GM19035 (cell line): ENCODE measurements at regions not wholly inside any gene's neighbourhood (a gene's known extent, or its start where the extent isn't known, plus 50 kb on each side); places are given as distances from the start of the nearest gene placed in this dataset.

Experiments
- ATAC-seq: cut with Tn5 transposase; IDR thresholded peaks from one replicate; pipeline ENCODE4 v1.9.1; 2021; ENCODE audit not compliant: unreplicated experiment

DNA sequence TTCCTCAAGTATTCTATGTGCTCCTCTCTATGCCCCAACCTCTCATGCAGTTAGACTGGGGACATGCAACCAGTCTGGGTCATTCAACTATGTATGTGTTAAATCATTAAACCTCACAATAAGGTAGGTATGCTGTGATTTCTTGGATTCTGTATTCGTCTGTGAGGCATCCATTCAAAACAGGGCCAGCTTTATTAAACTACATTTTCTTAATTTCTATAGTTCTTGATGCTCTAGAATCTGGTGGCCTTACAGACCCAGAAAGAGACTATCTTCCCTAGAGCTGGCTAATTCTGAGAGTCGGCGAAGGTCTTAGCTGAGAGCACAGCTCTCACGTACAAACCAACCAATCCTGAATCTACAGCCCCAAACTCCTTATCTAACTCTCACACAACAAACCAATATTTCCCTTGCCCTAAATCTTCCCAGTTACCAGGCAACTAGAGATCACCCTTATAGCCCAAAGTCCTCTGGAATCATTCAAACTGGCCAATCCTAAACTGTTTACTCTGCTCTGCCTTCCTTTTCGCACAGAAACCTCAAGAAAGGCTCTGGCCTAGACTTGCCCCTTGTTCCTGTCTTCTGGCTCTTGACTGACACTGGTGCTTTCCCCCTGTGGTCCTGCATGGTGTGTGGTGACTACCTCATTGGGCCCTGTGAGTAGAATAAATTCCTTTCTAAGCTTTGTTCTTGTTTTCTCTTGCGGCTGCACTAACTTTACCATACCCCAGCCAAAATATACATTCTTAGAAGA, 203.5 kb upstream of the TET2 start:
- ATAC-seq: no peak

- ATAC-seq: no peak
These were observed 202.1 kb upstream of the TET2 start for GRCh38 chr4:104944596-104944995.

DNA sequence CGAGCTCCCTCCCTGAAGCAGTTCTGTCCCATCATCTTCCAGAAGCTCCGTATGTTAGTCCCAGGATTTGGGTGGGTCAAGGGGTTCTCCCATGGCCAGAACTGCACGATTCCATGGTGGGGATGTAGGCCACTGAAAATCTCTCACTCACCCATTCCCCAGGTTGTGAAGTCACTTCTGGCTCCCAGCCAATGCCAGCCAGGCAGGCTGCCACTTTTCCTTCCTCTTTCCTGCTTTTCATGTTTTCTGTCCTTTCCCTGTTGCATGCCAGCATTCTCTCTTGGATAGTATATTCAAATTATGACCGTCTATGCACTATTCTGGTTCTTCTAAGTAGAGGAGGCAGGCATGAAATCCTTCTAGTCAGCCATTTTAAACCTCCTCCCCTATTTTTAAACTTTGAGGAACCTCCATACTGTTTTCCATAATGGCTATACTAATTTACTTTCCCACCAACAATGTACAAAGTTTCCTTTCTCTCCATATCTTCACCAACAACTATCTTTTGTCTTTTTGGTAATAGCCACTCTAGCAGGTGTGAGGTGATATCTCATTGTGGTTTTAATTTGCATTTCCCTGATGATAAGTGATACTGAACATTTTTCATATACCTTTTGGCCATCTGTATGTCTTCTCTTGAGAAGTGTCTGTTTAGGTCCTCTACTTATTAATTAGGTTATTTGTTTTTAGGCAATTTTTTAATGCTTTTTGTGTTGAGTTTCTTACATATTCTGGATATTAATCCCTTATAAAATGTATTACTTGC, 182.1 kb upstream of the TET2 start:
- peak; percentile 34 for ATAC-seq

DNA sequence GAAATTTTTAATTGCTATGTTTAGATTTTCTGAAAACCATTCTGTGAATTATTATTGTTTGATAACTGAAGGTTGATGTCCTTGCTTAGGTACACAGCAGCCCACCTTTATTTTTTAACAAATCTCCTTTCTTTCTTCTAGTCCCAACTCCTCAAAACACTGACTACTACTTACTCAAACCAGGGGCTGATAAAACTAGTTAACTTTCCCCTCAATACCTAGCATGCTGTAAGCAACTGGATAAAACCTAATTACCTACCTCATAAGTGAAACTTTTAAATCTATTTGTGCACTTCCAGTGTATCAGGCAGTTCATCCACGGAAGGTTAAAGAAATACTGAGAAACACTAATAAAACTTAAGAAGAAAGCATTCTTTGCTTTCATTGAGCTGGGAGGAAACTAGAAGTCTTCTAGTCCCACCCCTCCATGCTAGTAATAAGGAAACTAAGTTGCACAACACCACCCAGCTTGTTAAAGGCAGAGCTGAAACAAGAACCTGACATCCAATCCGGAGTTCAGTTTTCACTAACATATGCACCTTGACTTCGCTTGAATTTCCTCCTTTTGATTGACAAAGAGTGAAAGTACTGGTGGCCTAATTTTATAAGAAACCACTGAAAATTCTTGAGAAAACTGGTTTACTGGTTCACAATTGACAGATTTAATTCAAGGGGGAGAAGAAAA, 180.2 kb upstream of the TET2 start:
- ATAC-seq: peak; percentile 96

DNA sequence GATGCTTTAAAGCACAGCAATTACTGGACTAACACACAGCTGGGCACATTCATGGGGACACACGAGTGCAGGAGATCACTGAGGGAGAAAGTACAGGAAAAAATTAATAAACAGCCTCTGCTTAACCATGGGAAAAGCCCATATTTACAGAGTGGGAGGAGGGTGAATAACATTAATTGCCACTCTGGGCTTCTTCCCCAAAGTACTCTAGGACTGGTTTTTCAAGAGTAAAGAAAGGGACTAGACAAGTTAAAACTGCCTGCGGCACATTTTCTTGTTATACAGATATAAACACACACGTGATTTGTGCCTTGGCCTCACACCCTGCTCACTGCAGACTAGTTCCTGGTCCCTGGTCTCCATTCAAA, 179.7 kb upstream of the TET2 start:
- peak; percentile 21 for ATAC-seq

DNA sequence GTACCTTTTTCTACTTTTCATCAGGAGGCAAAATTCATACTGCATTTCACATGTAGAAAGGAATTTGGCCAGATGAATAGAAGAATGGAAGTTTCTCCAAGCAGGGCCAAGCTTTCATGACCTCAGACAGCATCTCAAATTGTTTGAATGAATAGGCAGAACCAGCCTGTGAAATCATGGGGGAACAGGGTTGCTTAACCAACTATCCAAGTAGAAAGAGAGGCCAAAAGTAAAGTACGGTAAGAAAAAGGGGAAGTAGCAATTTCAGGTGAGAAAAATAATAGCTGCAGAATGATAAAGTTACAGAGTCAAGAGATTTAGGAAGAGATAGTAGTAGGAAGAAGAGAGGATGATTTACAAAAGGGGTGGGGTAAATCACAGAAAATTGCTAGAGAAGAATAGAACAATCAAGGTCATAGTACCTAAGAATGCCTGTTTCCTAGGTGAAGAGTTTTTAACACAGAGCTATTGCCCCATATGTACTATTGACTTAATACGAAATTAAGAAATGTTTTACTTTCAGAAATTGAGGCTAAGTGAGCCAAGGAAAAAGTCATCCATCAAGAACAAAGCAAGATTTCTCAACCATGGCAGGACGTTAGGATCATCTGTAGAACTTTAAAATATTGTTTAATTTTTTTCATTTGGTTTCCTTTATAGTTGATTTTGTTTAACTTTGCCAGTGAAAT, 177.1 kb upstream of the TET2 start:
- no peak for ATAC-seq

GRCh38 chr4:104971462-104971861, 175.2 kb upstream of the TET2 start:
- no peak for ATAC-seq

DNA sequence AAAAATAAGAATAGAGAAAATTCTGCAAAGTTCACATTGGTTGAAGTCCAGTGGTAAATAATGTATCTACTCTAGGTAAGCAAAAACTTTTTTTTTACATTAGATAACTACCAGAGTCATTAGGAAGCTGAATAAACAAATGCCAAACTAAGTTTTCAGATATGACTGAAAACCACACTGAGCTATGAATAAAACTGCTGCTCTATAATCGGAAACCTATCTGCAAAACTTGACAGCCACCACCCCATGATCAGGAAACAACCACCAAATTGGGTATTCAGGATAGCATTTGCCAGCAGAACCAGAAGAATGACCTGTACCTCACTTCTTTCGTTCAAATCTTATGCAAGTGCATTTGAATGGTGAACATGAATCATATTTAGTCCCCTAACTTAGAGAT, 173.0 kb upstream of the TET2 start:
- ATAC-seq: peak; percentile 54

DNA sequence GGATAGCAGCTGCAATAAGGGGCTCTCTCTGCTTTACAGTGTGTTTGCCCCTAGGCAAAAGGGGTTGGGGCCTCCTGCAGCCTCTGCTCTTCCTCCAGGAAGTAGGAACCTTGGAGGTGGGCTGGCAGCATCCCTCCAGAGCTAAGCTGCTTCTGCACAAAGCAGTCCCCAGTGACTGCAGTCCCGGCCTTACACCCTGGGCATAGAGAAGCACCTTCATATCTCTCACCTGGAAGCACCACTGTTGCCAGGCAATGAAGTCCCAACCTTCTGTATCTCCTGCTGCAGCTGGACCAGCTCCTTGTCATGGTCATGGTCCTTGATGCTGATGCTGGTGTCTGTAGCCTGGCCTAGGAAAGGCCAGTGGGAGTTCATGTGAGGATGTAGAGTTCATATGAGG, 171.1 kb upstream of the TET2 start:
- no peak for ATAC-seq

DNA sequence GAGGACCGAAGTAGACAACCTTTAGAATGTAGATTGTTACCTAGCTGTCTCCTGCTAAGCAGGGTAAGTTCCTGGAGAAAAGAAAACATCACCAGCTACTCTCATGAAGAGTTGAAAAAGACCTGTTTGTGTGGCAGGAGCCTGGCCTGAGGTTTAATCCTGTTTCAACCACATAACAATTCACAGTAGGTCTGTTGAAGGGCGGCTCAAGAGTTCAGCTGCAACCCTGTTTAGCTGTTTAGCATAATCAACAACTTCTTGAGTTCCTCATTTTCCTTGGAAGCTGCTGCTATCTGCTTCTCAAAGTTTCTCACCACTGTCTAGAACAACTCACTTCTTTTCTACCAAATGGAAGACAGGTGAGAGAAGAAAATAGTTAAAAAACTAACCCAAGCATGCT, 170.4 kb upstream of the TET2 start:
- ATAC-seq: no peak

DNA sequence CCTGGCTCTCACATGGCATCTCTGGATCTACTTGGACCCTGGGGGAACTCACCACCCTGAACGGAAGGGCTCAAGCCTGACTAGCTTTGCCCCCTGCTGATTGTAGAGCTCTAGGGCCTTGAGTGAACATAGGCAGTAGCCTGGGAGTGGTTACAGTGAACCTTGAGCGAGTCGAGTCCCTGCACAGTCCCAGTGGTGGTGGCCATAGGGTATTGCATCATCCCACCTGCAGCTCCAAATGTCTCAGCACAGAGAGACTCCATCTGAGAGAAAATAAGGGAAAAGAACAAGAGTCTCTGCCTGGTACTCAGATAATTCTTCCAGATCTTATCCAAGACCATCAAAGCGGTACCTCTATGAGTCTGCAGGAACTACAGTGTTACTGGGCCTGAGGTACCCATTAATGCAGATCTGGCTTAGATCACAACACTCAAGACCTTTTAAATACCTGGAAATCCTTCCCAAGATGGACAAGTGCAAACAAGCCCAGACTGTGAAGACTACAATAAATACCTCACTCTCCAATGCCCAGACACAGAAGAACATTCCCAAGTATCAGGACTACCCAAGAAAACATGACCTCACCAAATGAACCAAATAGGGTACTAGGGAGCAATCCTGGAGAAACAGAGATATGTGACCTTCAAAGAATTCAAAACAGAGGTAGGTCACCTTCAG, 167.5 kb upstream of the TET2 start:
- no peak for ATAC-seq

DNA sequence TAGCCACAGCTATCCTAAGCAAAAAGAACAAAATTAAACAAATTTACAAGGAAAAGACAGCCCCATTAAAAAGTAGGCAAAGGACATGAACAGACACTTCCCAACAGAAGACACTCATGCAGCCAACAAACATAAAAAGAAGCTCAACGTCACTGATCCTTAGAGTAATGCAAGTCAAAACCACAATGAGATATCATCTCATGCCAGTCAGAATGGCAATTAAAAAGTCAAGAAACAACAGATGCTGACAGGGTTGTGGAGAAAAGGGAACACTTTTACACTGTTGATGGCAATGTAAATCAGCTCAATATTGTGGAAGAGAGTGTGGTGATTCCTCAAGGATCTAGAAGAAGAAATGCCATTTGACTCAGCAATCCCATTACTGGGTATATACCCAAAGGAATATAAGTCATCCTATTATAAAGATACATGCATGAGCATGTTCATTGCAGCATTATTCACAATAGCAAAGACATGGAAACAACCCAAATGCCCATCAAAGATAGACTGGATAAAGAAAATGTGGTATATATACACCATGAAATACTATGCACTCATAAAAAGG, 163.0 kb upstream of the TET2 start:
- no peak for ATAC-seq

DNA sequence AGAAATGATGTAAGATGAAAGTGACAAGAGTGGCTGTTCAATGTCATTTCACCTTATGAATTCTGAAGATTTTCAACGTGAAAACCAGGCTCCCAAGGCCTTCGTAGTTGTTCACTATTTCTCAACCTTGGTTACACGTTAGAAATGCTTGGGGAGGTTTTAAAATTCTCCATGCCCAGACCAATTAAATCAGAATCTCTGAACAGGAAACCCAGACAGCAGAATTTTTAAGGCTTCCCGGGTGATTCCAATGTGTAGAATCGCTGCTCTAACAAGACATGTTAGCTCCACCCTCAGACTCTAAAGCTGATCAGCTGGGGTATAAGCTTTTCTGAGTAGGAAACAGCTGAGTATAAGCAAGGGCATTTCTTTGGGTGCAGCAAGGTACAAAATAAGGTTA, 160.4 kb upstream of the TET2 start:
- no peak for ATAC-seq

- ATAC-seq: no peak
These were observed 157.3 kb upstream of the TET2 start for GRCh38 chr4:104989371-104989770.

DNA sequence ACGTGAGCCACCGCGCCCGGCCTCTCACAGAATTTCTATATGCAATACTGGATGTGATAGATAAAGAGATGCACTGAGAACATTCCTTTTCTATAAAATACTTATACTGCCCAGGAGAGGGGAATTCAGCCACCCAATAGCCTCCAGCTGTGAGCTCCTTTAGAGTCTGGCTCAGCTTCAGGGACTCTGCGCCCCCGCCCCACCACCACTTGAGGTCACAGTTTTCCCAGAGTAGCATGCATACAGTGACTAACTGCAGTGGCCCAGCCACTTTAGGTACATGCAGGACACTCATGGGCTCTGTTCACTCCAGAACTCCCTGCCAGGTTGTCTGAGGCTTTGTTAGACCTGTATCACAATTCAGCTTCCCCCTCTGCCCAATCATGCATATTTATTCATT, 144.4 kb upstream of the TET2 start:
- ATAC-seq: no peak

DNA sequence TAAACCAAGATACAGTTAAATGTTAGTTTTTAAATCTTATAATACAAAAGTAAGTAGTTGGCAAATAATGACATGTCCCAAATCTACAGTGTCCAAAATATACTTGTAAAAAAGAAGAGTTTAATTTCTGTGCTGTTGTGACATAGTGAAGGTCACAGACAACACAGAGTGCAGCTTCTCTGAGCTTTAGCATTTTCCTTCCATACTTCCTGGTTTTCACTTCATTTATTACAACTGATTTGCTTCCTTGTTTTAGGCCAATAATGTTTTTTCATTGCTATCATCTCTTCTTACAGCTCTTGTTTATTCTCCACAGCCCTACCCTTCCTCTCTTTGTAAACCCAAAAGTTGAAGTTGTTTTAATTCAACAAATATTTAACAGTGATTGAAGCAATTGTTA, 132.4 kb upstream of the TET2 start:
- no peak for ATAC-seq

DNA sequence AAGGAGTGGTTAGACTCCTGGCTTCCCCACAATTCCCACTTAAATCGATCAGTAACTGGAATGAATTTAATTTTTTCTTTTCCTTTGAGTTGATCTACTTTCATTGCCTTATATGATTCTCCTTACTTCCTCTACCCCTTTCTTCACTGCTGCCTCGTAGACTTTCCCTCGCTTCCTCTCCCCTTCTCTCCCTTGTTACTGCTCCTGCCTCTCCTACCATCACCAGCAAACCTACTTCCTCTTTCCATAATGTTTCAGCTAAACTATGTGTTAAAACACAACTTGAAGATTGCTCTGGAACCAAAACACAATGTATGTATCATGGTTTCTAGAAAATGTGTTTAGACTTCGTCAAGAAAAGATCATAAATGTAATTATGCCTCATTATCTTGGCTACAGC, 132.0 kb upstream of the TET2 start:
- no peak for ATAC-seq

- ATAC-seq: no peak
These were observed 130.9 kb upstream of the TET2 start for GRCh38 chr4:105015750-105016149.

DNA sequence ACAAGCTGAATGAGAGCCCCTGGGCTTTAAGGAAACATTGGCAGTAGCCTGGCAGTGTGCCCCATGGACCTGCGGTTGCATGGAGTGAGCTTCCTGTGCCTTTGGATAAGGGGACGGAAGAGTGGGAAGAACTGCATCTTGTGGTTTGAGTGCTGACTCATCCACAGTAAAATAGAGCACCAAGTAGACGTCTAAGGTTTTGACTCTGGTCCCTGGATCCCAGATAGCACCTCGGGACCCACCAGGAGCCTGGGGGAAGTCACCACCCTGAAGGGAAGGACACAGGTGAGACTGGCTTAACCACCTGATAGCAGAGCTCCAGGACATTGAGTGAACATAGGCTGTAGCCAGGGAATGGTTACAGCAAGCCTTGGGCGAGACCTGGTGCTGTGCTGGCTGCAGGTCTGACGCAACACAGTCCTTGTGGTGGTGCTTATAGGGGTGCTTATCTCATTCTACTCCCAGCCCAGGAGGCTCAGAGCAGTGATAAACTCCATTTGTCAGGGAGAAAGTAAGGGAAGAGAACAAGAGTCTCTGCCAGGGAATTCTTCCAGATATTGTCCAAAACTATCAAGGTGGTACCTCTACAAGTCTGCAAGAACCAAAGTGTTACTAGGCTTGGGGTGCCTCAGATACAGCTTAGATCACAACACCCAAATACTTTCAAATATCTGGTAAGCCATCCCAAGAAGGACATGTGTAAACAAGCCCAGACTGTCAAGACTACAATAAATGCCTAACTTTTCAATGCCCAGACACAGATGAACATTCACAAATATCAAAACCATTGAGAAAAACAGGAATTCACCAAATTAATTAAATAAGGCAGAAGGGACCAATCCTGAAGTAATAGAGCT, 123.6 kb upstream of the TET2 start:
- no peak for ATAC-seq

DNA sequence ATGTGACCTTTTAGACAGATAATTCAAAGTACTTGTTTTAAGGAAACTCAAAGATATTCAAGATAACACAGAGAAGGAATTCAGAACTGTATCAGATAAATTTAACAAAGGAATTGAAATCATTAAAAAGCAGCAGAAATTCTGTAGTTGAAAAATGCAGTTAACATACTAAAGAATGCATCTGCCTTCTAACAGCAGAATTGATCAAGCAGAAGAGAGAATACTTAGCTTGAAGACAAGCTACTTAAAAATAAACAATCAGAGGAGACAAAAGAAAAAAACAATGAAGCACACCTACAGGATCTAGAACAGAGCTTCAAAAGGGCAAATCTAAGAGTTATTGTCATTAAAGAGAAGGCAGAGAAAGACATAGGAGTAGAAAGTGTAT, 123.0 kb upstream of the TET2 start:
- ATAC-seq: no peak
